B cell (primary cell): ENCODE measurements at regions not wholly inside any gene's neighbourhood (a gene's known extent, or its start where the extent isn't known, plus 50 kb on each side); places are given as distances from the start of the nearest gene placed in this dataset.

ENCODE experiments used
- ATAC-seq: fragments of 200-7000 bp; cut with Tn5 transposase; one replicate; pipeline ENCODE4 v1.10.0; 2021; ENCODE audit warnings: low read depth, mild to moderate bottlenecking, moderate number of reproducible peaks, moderate library complexity
- CTCF ChIA-PET: fragments of 350-600 bp; sonication (Branson Sonifier 250); formaldehyde crosslinking; loops from one replicate; lab custom pipeline; 2021; ENCODE audit warnings: antibody characterized with exemption, inconsistent platforms; lab: Charles Lee
- POLR2A ChIA-PET: fragments of 350-600 bp; sonication (Branson Sonifier 250); formaldehyde crosslinking; loops from one replicate; lab custom pipeline; 2021; ENCODE audit warnings: antibody characterized with exemption; lab: Charles Lee
- DNase-seq: peaks from one replicate; pipeline ENCODE4 v3.0.0; 2013
- H2AFZ ChIP-seq: 2 replicates; pipeline ENCODE4 v1.6.1; 2012; ENCODE audit warnings: mild to moderate bottlenecking, low read depth, low read length; ENCODE audit not compliant: insufficient read depth, poor library complexity, severe bottlenecking
- H3K27ac ChIP-seq, 2 donors: 1 replicate in 1 of 2; 2 replicates in 1 of 2; pipeline ENCODE4 v1.5.1; 2012 to 2013; ENCODE audit warnings: low read length in 2 of 2, mild to moderate bottlenecking in 2 of 2, moderate library complexity in 1 of 2
- H3K27me3 ChIP-seq, 4 experiments: fragments of 200-600 bp in 1 of 4; sonication (generic) in 1 of 4; replicated peaks in 1 of 4; 1 replicate in 2 of 4; 2 replicates in 2 of 4; pipeline versions ENCODE4 v1.6.1 to v1.7.0; 2013 to 2016; ENCODE audit warnings: low read length in 3 of 4, mild to moderate bottlenecking in 2 of 4, mixed read lengths in 1 of 4, moderate library complexity in 1 of 4; ENCODE audit not compliant: insufficient read depth in 4 of 4, control insufficient read depth in 3 of 4; ENCODE audit errors: control extremely low read depth in 1 of 4
- H3K36me3 ChIP-seq, 2 experiments: replicated peaks in 1 of 2; 1 replicate in 1 of 2; 2 replicates in 1 of 2; pipeline versions ENCODE4 v1.6.1 to v1.7.1; 2013; ENCODE audit warnings: low read length in 1 of 2; ENCODE audit not compliant: insufficient read depth in 2 of 2, control insufficient read depth in 1 of 2; ENCODE audit errors: control extremely low read depth in 1 of 2, extremely low read depth in 1 of 2
- H3K4me1 ChIP-seq, 2 donors: fragments of 200-600 bp in 1 of 2; sonication (generic) in 1 of 2; 1 replicate in 1 of 2; 2 replicates in 1 of 2; pipeline versions ENCODE4 v1.5.1 to v1.6.1; 2013 to 2017; ENCODE audit warnings: low read length in 2 of 2; ENCODE audit not compliant: control insufficient read depth in 2 of 2, insufficient read depth in 2 of 2
- H3K4me2 ChIP-seq: replicated peaks from 2 replicates; pipeline ENCODE3; 2012; ENCODE audit warnings: mild to moderate bottlenecking, low read depth, low read length; ENCODE audit not compliant: poor library complexity, severe bottlenecking
- H3K4me3 ChIP-seq, 5 experiments: fragments of 200-600 bp in 1 of 5; sonication (generic) in 1 of 5; 1 replicate in 3 of 5; 2 replicates in 2 of 5; pipeline versions ENCODE4 v1.5.1 to v1.7.0; 2011 to 2016; ENCODE audit warnings: low read length in 4 of 5, mild to moderate bottlenecking in 4 of 5, low read depth in 2 of 5, control low read depth in 1 of 5, moderate library complexity in 1 of 5; ENCODE audit not compliant: insufficient read depth in 1 of 5; ENCODE audit errors: control extremely low read depth in 1 of 5, extremely low read depth in 1 of 5
- H3K79me2 ChIP-seq: fragments of 200-600 bp; sonication (generic); one replicate; pipeline ENCODE4 v1.6.0; 2016; ENCODE audit warnings: low read length; ENCODE audit not compliant: control insufficient read depth, insufficient read depth
- H3K9ac ChIP-seq: fragments of 200-600 bp; sonication (generic); 2 replicates; pipeline ENCODE4 v1.6.1; 2017; ENCODE audit warnings: mild to moderate bottlenecking, low read length, moderate library complexity
- H3K9me3 ChIP-seq, 3 donors: one replicate each; pipeline versions ENCODE4 v1.6.1 to v1.7.1; 2013; ENCODE audit warnings: low read length in 2 of 3; ENCODE audit not compliant: control insufficient read depth in 2 of 3, insufficient read depth in 1 of 3; ENCODE audit errors: control extremely low read depth in 1 of 3
- H4K20me1 ChIP-seq: 2 replicates; pipeline ENCODE4 v1.6.0; 2012; ENCODE audit warnings: mild to moderate bottlenecking, low read length; ENCODE audit not compliant: insufficient read depth, control insufficient read depth, poor library complexity, severe bottlenecking
- H3K27ac Mint-ChIP-seq: one replicate; pipeline ENCODE4 v1.8.0; 2021; ENCODE audit warnings: mixed read lengths
- H3K27me3 Mint-ChIP-seq: one replicate; pipeline ENCODE4 v1.8.0; 2021; ENCODE audit warnings: mixed read lengths
- H3K4me1 Mint-ChIP-seq: one replicate; pipeline ENCODE4 v1.8.0; 2021; ENCODE audit warnings: mixed read lengths
- H3K4me3 Mint-ChIP-seq: one replicate; pipeline ENCODE4 v1.8.0; 2021; ENCODE audit warnings: mixed read lengths
- H3K9me3 Mint-ChIP-seq: one replicate; pipeline ENCODE4 v1.8.0; 2022; ENCODE audit warnings: mixed read lengths; ENCODE audit not compliant: insufficient read depth
- EZH2 ChIP-seq: IDR thresholded peaks from 2 replicates; pipeline ENCODE4 v1.6.1; 2012; ENCODE audit warnings: borderline replicate concordance, low read depth, mild to moderate bottlenecking, moderate library complexity, low read length; ENCODE audit not compliant: insufficient read depth, poor library complexity, severe bottlenecking
- WGBS: methylation state at CpG from one replicate; pipeline ENCODE4 v1.1.5; 2013; ENCODE audit warnings: missing lambda C conversion rate; ENCODE audit not compliant: insufficient coverage; 5-methylcytosine and 5-hydroxymethylcytosine counted together
- intact Hi-C: fragments of 100-400 bp; cut with micrococcal nuclease; formaldehyde crosslinking; loops from one replicate; pipeline ENCODE4 v1.10.0; 2022
- TF ChIP-seq, protein P1 (sequence below): fragments of 200-600 bp; IDR thresholded peaks from one replicate; pipeline ENCODE4 v1.8.0; 2022; ENCODE audit warnings: antibody characterized with exemption, mild to moderate bottlenecking

- Mint-ChIP-seq H3K4me3 (no peak overlapping the region), H3K27me3 (no peaks in the 10 kb centered on the region), H3K4me1 (no peaks in the 10 kb centered on the region), H3K9me3 (no peaks in the 10 kb centered on the region), H3K27ac (no peak overlapping the region)
- DNase-seq (no peak), ATAC-seq (no peak)
- Histone ChIP-seq H3K27me3 (no peaks in the 10 kb centered on the region), H3K9me3 (no peaks in the 10 kb centered on the region), H3K9ac (no peak overlapping the region), H3K36me3 (no peaks in the 10 kb centered on the region), H3K4me1 (no peaks in the 10 kb centered on the region), H3K4me3 (no peak overlapping the region), H3K27ac (no peak overlapping the region), H4K20me1 (no peaks in the 10 kb centered on the region), H2AFZ (no peak overlapping the region), H3K4me2 (no peak overlapping the region), H3K79me2 (no peaks in the 10 kb centered on the region)
- TF ChIP-seq EZH2 = no peak
- TF ChIP-seq, protein P1, sequence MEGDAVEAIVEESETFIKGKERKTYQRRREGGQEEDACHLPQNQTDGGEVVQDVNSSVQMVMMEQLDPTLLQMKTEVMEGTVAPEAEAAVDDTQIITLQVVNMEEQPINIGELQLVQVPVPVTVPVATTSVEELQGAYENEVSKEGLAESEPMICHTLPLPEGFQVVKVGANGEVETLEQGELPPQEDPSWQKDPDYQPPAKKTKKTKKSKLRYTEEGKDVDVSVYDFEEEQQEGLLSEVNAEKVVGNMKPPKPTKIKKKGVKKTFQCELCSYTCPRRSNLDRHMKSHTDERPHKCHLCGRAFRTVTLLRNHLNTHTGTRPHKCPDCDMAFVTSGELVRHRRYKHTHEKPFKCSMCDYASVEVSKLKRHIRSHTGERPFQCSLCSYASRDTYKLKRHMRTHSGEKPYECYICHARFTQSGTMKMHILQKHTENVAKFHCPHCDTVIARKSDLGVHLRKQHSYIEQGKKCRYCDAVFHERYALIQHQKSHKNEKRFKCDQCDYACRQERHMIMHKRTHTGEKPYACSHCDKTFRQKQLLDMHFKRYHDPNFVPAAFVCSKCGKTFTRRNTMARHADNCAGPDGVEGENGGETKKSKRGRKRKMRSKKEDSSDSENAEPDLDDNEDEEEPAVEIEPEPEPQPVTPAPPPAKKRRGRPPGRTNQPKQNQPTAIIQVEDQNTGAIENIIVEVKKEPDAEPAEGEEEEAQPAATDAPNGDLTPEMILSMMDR = no peak
- intact Hi-C loops = no loop called here
- POLR2A ChIA-PET = no interaction called here
- CTCF ChIA-PET = no interaction called here
- no CpG with 5 or more reads among the region's 1 CpG for WGBS
Observed at GRCh38 chr6:76682842-76683241, 610.4 kb upstream of the IMPG1 start.

GRCh38 chr6:76681781-76682180, 609.3 kb upstream of the IMPG1 start:
- H3K9me3 Mint-ChIP-seq = no peaks in the 10 kb centered on the region
- Histone ChIP-seq H3K27me3 (no peaks in the 10 kb centered on the region), H3K4me3 (no peak overlapping the region), H4K20me1 (no peaks in the 10 kb centered on the region), H3K4me1 (no peaks in the 10 kb centered on the region), H3K4me2 (no peak overlapping the region), H3K79me2 (no peaks in the 10 kb centered on the region), H3K9me3 (no peaks in the 10 kb centered on the region), H3K27ac (no peak overlapping the region), H2AFZ (no peak overlapping the region), H3K36me3 (no peaks in the 10 kb centered on the region), H3K9ac (no peak overlapping the region)
- TF ChIP-seq, protein P1 = no peak
- H3K4me1 Mint-ChIP-seq = no peaks in the 10 kb centered on the region
- DNase-seq (no peak), ATAC-seq (no peak)
- H3K27me3 Mint-ChIP-seq = no peaks in the 10 kb centered on the region
- ChIA-PET CTCF (no interaction called here), POLR2A (no interaction called here)
- intact Hi-C loops = no loop called here
- H3K4me3 Mint-ChIP-seq = no peak overlapping the region
- H3K27ac Mint-ChIP-seq = no peak overlapping the region
